HEK293 (cell line): ENCODE measurements at regions not wholly inside any gene's neighbourhood (a gene's known extent, or its start where the extent isn't known, plus 50 kb on each side); places are given as distances from the start of the nearest gene placed in this dataset.

Experiments used
- CTCF ChIA-PET: fragments of 350-600 bp; formaldehyde crosslinking; extraction: SDS; loops from one replicate; lab custom pipeline; 2021; ENCODE audit warnings: antibody characterized with exemption; lab: Yijun Ruan, JAX
- POLR2A ChIA-PET: fragments of 300-600 bp; formaldehyde crosslinking; extraction: SDS; loops from one replicate; lab custom pipeline; 2020; ENCODE audit warnings: antibody characterized with exemption, inconsistent platforms; lab: Yijun Ruan, JAX
- H3K27ac ChIP-seq: fragments of 200-500 bp; sonication (Bioruptor generic); 2 replicates; pipeline ENCODE4 v1.5.1; 2014; ENCODE audit warnings: low read depth, low read length, control low read depth, inconsistent platforms; ENCODE audit errors: extremely low read depth
- H3K36me3 ChIP-seq, 2 experiments: fragments of 200-500 bp in 1 of 2; sonication (Bioruptor generic) in 1 of 2; 1 replicate in 1 of 2; 2 replicates in 1 of 2; pipeline ENCODE4 v1.5.1; 2014 to 2017; ENCODE audit warnings: inconsistent platforms in 2 of 2, low read length in 2 of 2; ENCODE audit not compliant: control insufficient read depth in 2 of 2, insufficient read depth in 1 of 2
- H3K4me1 ChIP-seq: fragments of 200-500 bp; sonication (Bioruptor generic); 2 replicates; pipeline ENCODE4 v1.5.1; 2014; ENCODE audit warnings: mild to moderate bottlenecking, low read length, inconsistent platforms; ENCODE audit not compliant: control insufficient read depth, insufficient read depth
- H3K4me3 ChIP-seq: 2 replicates; pipeline ENCODE4 v1.5.1; 2011; ENCODE audit warnings: low read depth, mild to moderate bottlenecking, control low read depth, low read length, moderate library complexity
- H3K9me3 ChIP-seq: fragments of 200-500 bp; sonication (Bioruptor generic); 2 replicates; pipeline ENCODE4 v1.5.1; 2014; ENCODE audit warnings: low read depth, low read length, inconsistent platforms; ENCODE audit not compliant: control insufficient read depth, insufficient read depth
- FEZF1 ChIP-seq: fragments of 450-650 bp; formaldehyde crosslinking; IDR thresholded peaks from 2 replicates; pipeline ENCODE4 v1.5.1; 2016; ENCODE audit warnings: missing biosample characterization, missing genetic modification characterization
- KLF10 ChIP-seq: fragments of 450-650 bp; IDR thresholded peaks from 2 replicates; pipeline ENCODE4 v1.5.1; 2018; ENCODE audit warnings: missing biosample characterization, mild to moderate bottlenecking, missing genetic modification characterization
- REPIN1 ChIP-seq: fragments of 450-650 bp; formaldehyde crosslinking; IDR thresholded peaks from 2 replicates; pipeline ENCODE4 v1.5.1; 2017; ENCODE audit warnings: missing biosample characterization, missing genetic modification characterization, low read depth
- SCRT2 ChIP-seq: fragments of 450-650 bp; formaldehyde crosslinking; IDR thresholded peaks from 2 replicates; pipeline ENCODE4 v1.5.1; 2016; ENCODE audit warnings: missing biosample characterization, missing genetic modification characterization
- SETDB1 ChIP-seq: IDR thresholded peaks from one replicate; pipeline ENCODE4 v1.6.1; 2017; ENCODE audit warnings: mild to moderate bottlenecking, low read length, moderate library complexity, mixed read lengths; ENCODE audit not compliant: insufficient read length
- ZBTB11 ChIP-seq: fragments of 450-650 bp; formaldehyde crosslinking; conservative IDR thresholded peaks from 2 replicates; pipeline ENCODE4 v1.5.1; 2016; ENCODE audit warnings: low read depth, missing biosample characterization, missing genetic modification characterization
- ZFP37 ChIP-seq: fragments of 450-650 bp; formaldehyde crosslinking; IDR thresholded peaks from 2 replicates; pipeline ENCODE4 v1.5.1; 2016; ENCODE audit warnings: missing biosample characterization, missing genetic modification characterization
- ZNF2 ChIP-seq: fragments of 450-650 bp; formaldehyde crosslinking; IDR thresholded peaks from 2 replicates; pipeline ENCODE4 v1.5.1; 2016; ENCODE audit warnings: missing biosample characterization, missing genetic modification characterization
- ZNF211 ChIP-seq: fragments of 450-650 bp; formaldehyde crosslinking; IDR thresholded peaks from 2 replicates; pipeline ENCODE4 v1.5.1; 2016; ENCODE audit warnings: low read depth, missing biosample characterization, missing genetic modification characterization
- ZNF280D ChIP-seq: fragments of 450-650 bp; formaldehyde crosslinking; IDR thresholded peaks from 2 replicates; pipeline ENCODE4 v1.5.1; 2016; ENCODE audit warnings: missing biosample characterization, missing genetic modification characterization
- ZNF335 ChIP-seq: fragments of 450-650 bp; formaldehyde crosslinking; conservative IDR thresholded peaks from 2 replicates; pipeline ENCODE4 v1.5.1; 2016; ENCODE audit warnings: missing biosample characterization, missing genetic modification characterization
- ZNF544 ChIP-seq: fragments of 450-650 bp; formaldehyde crosslinking; IDR thresholded peaks from 2 replicates; pipeline ENCODE4 v1.5.0; 2017; ENCODE audit warnings: missing biosample characterization, missing genetic modification characterization
- ZNF549 ChIP-seq: fragments of 450-650 bp; IDR thresholded peaks from 2 replicates; pipeline ENCODE4 v1.5.1; 2018; ENCODE audit warnings: missing biosample characterization, missing genetic modification characterization, mild to moderate bottlenecking, inconsistent platforms, moderate library complexity
- ZNF701 ChIP-seq: fragments of 450-650 bp; formaldehyde crosslinking; IDR thresholded peaks from 2 replicates; pipeline ENCODE4 v1.5.1; 2016; ENCODE audit warnings: missing biosample characterization, missing genetic modification characterization
- ZNF768 ChIP-seq: fragments of 450-650 bp; formaldehyde crosslinking; IDR thresholded peaks from 2 replicates; pipeline ENCODE4 v1.5.1; 2018; ENCODE audit warnings: missing biosample characterization, mild to moderate bottlenecking, missing genetic modification characterization
- ZNF830 ChIP-seq: fragments of 450-650 bp; IDR thresholded peaks from 2 replicates; pipeline ENCODE4 v1.5.0; 2018; ENCODE audit warnings: missing biosample characterization, missing genetic modification characterization, low read depth, mild to moderate bottlenecking, moderate library complexity
- ZSCAN23 ChIP-seq: fragments of 450-650 bp; formaldehyde crosslinking; IDR thresholded peaks from 2 replicates; pipeline ENCODE4 v1.5.1; 2016; ENCODE audit warnings: missing biosample characterization, missing genetic modification characterization
- TF ChIP-seq, protein P1 (sequence below): fragments of 450-650 bp; IDR thresholded peaks from 2 replicates; pipeline ENCODE4 v1.5.1; 2018; ENCODE audit warnings: missing biosample characterization, missing genetic modification characterization
- TF ChIP-seq, protein P2 (sequence below): fragments of 450-650 bp; formaldehyde crosslinking; IDR thresholded peaks from 2 replicates; pipeline ENCODE4 v1.5.1; 2016; ENCODE audit warnings: missing biosample characterization, missing genetic modification characterization, low read depth
- TF ChIP-seq, protein P3 (sequence below): fragments of 450-650 bp; IDR thresholded peaks from 2 replicates; pipeline ENCODE4 v1.5.1; 2018; ENCODE audit warnings: missing biosample characterization, mild to moderate bottlenecking, missing genetic modification characterization

- ChIA-PET POLR2A (no interaction called here), CTCF (no interaction called here)
- Histone ChIP-seq H3K4me3 (no peak overlapping the region), H3K36me3 (no peaks in the 10 kb centered on the region), H3K27ac (no peak overlapping the region), H3K4me1 (no peaks in the 10 kb centered on the region), H3K9me3 (no peaks in the 10 kb centered on the region)
- no peak for TF ChIP-seq SETDB1
- TF ChIP-seq, protein P1, sequence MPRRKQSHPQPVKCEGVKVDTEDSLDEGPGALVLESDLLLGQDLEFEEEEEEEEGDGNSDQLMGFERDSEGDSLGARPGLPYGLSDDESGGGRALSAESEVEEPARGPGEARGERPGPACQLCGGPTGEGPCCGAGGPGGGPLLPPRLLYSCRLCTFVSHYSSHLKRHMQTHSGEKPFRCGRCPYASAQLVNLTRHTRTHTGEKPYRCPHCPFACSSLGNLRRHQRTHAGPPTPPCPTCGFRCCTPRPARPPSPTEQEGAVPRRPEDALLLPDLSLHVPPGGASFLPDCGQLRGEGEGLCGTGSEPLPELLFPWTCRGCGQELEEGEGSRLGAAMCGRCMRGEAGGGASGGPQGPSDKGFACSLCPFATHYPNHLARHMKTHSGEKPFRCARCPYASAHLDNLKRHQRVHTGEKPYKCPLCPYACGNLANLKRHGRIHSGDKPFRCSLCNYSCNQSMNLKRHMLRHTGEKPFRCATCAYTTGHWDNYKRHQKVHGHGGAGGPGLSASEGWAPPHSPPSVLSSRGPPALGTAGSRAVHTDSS: peak; percentile 77
Measured at GRCh38 chr1:82421782-82422181, 621.0 kb downstream of the ADGRL2 start.

DNA sequence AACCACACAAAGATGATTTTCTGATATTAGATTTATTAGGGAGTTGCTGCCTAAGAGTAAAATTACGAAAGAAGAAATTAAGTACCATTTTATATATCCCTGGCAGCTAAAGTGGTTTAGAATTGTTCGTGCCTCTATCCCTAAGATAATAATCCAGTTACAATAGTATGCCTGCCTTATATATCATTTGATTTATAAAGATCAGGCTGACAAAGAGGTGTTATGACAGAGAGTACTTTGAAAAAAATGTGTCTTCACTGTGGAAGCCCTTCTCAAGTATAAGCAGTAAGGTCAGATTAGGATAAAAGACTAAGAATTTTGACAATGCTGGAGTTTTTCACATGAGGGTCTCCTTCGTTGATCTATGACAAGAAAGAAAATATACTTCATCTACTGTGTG, 619.9 kb downstream of the ADGRL2 start:
- TF ChIP-seq ZNF544 (no peak), REPIN1 (no peak), ZNF830 (tag by site-specific recombination) (no peak), ZBTB11 (no peak), ZNF768 (tag by site-specific recombination) (no peak), ZNF280D (tag by site-specific recombination) (no peak), ZNF335 (tag by site-specific recombination) (no peak), ZNF549 (tag by site-specific recombination) (no peak), KLF10 (tag by site-specific recombination) (no peak), ZNF211 (no peak), SCRT2 (no peak), ZSCAN23 (tag by site-specific recombination) (no peak), ZNF2 (tag by site-specific recombination) (no peak), FEZF1 (tag by site-specific recombination) (no peak), ZFP37 (tag by site-specific recombination) (no peak), ZNF701 (no peak)
- TF ChIP-seq, protein P2, sequence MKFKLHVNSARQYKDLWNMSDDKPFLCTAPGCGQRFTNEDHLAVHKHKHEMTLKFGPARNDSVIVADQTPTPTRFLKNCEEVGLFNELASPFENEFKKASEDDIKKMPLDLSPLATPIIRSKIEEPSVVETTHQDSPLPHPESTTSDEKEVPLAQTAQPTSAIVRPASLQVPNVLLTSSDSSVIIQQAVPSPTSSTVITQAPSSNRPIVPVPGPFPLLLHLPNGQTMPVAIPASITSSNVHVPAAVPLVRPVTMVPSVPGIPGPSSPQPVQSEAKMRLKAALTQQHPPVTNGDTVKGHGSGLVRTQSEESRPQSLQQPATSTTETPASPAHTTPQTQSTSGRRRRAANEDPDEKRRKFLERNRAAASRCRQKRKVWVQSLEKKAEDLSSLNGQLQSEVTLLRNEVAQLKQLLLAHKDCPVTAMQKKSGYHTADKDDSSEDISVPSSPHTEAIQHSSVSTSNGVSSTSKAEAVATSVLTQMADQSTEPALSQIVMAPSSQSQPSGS (tag by site-specific recombination): no peak
- TF ChIP-seq, protein P3, sequence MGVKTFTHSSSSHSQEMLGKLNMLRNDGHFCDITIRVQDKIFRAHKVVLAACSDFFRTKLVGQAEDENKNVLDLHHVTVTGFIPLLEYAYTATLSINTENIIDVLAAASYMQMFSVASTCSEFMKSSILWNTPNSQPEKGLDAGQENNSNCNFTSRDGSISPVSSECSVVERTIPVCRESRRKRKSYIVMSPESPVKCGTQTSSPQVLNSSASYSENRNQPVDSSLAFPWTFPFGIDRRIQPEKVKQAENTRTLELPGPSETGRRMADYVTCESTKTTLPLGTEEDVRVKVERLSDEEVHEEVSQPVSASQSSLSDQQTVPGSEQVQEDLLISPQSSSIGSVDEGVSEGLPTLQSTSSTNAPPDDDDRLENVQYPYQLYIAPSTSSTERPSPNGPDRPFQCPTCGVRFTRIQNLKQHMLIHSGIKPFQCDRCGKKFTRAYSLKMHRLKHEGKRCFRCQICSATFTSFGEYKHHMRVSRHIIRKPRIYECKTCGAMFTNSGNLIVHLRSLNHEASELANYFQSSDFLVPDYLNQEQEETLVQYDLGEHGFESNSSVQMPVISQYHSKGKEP (tag by site-specific recombination): no peak
- Histone ChIP-seq H3K4me3 (no peak overlapping the region), H3K27ac (no peak overlapping the region), H3K36me3 (no peaks in the 10 kb centered on the region), H3K4me1 (no peaks in the 10 kb centered on the region), H3K9me3 (no peaks in the 10 kb centered on the region)
- CTCF ChIA-PET: interaction anchor here (0.7 kb wide), 1 partner anchor 603 kb away, joined by 3 read pairs; no protein-coding TSS in a partner anchor
- POLR2A ChIA-PET: no interaction called here
